ENCODE measurements at regions not wholly inside any gene's neighbourhood (a gene's known extent, or its start where the extent isn't known, plus 50 kb on each side); places are given as distances from the start of the nearest gene placed in this dataset.
"Not testable (repeated sequence)": the region's sequence is repeated elsewhere in the genome, so short reads cannot be mapped to it uniquely, and the experiment has no call there.

DNA sequence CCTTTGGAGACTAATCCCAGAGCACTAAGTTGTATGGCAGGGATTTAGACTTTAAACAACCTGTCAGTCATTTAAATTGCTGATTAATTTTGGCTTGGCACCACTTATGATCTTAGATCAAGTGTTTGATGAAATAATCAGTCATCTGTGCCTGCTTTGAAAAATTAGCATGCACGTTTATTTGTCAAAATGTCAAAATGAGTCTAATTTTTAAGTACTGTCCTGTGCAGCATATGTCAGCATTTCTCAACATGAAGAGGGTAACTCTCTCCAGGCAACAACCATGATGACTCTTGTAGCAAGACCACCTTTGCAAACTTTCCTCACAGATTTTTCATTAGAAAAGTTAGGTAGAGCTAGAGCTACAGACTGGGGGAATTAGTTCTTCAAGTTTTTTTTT is 155.7 kb upstream of the GJE1 start:
- intact Hi-C loops (cut with micrococcal nuclease): no loop called here

DNA sequence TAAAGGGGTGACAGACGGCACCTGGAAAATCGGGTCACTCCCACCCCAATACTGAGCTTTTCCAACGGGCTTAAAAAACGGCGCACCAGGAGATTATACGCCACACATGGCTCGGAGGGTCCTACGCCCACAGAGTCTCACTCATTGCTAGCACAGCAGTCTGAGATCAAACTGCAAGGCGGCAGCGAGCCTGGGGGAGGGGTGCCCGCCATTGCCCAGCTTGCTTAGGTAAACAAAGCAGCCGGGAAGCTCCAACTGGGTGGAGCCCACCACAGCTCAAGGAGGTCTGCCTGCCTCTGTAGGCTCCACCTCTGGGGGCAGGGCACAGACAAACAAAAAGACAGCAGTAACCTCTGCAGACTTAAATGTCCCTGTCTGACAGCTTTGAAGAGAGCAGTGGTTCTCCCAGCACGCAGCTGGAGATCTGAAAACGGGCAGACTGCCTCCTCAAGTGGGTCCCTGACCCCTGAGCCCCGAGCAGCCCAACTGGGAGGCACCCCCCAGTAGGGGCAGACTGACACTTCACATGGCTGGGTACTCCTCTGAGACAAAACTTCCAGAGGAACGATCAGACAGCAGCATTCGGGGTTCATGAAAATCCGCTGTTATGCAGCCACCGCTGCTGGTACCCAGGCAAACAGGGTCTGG is 162.8 kb upstream of the GJE1 start:
- intact Hi-C loops (cut with micrococcal nuclease): not testable (repeated sequence)

DNA sequence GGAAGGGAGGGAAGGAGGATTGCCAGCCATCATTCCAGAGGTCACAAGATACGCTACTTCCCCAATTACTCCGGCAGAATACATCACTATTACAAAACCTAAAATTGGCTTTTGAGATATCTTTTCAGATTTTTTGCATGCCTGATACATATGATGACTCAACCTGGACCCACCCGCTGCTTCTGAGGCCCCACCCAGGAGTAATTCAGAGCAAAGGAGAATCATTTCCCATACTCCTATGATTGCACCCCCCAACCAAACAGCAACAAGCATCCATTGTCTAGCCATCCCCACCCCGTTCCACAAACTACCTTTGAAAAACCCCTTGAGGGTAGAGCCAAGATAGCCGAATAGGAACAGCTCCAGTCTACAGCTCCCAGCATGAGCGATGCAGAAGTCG is 163.5 kb upstream of the GJE1 start:
- intact Hi-C loops (cut with micrococcal nuclease): no loop called here

DNA sequence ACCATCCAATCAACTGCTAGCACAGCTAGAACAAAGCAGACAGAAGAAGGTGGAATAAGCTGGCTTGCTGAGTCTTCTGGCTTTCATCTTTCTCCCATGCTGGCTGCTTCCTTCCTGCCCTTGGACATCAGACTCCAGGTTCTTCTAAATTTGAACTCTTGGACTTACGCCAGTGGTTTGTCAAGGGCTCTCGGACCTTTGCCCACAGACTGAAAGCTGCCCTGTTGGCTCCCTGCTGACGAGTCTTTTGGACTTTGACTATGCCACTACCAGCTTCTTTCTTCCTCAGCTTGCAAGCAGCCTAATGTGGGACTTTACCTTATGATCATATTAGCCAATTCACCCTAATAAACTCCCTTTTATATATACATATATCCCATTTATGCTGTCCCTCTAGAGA is 164.1 kb upstream of the GJE1 start:
- intact Hi-C loops (cut with micrococcal nuclease): no loop called here

DNA sequence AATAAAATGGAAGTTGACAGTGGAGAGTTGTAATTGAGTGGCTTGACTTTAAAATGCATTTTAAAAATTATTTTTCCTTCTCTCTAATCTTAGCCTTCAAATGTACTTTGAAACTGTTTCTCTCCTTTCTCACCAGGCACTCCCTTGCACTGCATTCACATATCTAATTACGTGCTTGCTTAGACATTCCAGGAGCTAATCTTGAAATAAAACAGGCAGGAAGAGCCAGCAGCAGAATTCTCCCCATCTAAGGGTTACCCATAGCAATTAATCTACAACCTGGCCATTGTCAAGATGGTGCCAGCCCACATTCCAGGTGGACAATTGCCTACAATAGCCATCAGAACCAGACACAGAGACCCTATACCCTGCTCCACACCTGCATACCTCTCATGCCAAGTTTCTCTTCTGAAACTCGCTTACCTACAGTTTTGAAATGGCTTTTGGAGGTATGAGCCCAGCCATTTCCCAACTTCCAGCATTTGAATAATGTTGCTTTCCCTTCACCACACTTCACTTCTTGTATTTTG is 167.6 kb upstream of the GJE1 start:
- intact Hi-C loops (cut with micrococcal nuclease): no loop called here

DNA sequence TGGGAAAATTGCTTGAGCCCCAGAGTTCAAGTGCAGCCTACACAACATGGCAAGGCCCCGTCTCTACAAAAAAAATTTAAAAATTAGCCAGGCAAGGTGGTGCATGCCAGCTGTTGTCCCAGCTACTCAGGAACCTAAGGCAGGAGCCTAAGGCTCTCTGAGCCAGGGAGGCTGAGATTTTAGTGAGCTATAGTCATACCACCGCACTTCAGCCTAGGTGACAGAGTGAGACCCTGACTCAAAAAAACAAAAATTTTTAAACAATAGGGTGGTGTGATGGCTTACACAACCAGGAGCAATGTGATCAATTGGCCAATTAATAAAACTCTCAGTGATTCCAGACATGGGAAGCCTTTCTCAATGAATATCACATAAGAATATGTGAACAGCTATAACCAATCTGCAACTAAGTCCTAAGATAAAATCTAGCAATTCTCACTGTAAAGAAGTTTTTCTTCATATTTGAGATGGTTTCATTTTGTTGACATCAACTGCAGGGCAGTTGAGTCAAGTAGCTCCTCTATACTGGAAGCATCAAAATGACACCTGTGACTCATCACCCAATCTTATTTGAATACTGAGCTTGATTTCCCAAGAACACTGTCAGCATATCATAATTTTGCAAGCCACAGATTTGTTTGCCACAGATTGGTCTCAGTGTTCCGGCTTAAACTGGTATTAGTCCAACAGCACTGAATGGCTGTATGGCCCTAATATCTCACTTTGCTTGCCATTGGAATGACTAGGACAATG is 169.0 kb upstream of the GJE1 start:
- intact Hi-C loops (cut with micrococcal nuclease): no loop called here

DNA sequence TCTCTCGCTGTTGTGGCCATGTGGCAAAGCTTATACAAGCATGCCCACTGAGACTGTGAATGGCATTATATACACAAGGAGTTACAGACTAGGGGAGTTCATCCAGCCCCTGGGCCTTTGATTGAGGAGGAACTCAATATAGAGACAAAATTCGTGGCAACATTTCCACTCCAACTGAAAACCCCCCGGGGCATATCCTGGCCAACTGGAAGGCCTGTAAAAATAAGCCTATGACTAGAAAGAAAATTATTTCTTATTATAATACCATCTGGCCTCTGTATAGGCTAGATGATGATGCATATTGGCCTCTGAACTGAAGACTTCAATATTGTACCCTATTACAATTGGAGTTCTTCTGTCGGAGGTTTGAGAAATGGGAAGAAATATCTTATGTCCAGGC is 175.5 kb upstream of the GJE1 start:
- intact Hi-C loops (cut with micrococcal nuclease): no loop called here

DNA sequence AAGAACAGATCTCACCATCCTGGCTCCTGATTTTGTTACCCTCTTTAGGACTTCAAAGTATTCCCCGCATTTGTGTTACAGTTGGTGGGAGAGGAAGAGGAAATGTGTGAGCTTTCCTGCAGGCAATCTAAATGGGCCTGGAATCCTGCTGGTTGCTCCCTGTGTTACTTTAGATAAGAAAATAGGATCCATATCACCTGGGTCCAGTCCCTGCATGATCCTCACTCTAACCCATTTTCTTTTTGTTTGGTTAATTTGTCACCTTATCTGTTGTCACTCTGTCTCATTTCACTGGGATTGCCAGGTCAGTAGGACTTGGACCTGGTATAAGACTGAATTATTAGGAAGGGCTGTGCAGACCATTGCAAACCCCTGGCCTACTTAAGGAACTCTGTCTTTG is 175.9 kb upstream of the GJE1 start:
- intact Hi-C loops (cut with micrococcal nuclease): no loop called here

DNA sequence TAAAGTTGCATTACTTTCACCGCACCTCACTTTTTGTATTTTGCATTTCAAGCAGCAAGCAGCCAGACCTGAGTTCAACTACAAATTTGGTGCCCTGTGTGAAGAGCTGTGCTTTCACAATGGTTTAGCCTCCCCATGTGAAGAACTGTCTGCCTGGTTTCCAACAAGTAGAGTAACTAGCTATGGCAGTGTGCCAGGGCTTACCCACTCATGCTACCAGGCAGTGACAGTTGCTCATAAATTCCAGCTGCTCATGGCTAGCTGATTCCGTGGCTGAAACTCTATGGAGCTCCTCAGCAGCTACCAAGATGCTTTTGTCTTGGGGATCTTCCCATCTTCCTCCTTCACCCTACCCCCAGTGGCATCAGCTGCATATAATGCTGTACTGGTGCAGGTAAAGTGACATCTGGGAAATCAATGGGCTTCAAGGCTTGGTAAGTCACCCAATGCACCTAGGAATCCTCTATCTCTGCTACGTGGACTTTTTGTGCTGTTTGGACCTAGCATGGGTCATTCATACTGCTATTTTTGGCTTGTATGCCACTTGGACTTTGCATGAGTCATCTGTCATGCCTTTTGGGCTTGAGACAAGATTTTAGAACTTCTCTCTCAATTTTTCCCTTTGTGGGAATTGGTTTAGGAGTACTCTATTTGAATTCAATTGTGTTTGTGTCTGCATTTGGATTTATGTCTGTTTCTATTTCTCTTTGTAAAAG is 176.5 kb upstream of the GJE1 start:
- intact Hi-C loops (cut with micrococcal nuclease): no loop called here

DNA sequence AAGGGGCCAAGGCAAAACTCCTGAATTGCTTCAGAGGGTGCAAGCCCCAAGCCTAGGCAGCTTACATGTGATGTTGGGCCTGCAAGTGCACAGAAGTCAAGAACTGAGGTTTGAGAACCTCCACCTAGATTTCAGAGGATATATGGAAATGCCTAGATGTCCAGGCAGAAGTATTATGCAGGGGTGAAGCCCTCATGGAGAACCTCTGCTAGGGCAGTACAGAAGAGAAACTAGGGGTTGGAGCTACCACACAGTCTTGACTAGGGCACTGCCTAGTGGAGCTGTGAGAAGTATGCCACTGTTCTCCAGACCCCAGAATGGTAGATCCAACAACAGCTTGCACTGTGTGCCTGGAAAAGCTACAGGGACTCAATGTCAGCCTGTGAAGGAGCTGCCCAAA is 179.7 kb upstream of the GJE1 start:
- intact Hi-C loops (cut with micrococcal nuclease): no loop called here

DNA sequence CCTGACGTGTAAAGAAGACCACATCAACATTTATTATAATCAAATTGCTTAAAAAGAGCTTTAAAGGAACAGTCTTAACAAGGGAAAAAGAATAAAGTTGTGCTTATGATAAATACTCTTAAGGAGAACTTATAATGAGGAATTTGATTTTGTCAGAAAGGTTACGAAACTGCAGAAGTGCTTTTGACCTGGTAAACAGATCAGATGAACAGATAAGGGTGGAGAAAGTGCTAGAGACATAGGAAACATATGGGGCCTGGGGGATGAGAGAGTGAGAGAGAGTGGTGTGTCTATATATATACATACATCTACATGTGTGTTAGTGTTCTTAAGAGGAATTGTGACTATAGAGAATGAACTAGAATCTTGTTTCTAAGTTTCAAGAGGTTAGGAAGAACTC is 186.2 kb upstream of the GJE1 start:
- intact Hi-C loops (cut with micrococcal nuclease): no loop called here

DNA sequence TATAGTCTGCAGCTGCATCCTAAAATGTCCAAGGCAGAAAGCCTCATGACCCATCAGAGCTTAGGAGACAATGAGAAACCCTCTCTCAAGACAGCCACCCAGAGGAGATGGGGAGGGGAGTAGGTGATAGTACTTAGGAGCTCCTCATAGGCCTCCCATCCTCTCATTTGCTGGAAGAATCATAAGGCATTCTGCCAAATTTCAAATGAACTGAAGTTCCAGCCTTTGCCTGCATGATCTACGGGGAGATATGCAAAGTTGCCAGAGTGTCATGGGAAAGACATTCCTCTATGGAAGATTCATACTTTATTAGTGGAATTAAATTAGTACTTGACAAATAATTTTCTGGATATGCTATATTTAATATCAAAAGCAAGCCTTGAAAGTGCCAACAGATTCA is 194.1 kb upstream of the GJE1 start:
- intact Hi-C loops (cut with micrococcal nuclease): no loop called here

DNA sequence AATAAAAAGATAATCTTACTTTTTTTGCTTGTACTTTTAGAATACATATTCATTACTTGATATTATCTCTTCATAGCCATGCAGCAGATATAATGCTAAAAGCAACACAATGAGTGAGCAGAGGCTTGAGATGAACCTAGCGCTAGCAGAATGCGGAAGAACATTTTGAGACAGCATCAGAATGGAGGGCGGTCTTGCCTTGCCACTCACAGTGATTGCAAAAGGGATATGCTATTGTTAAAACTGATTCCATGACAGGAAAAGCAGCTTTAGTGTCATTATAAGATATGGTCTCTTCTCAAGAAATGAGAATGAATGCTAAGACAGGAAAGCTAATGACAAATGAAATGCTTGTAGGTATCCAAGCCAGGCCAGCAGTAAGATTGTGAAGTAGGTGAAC is 200.0 kb upstream of the GJE1 start:
- intact Hi-C loops (cut with micrococcal nuclease): no loop called here

DNA sequence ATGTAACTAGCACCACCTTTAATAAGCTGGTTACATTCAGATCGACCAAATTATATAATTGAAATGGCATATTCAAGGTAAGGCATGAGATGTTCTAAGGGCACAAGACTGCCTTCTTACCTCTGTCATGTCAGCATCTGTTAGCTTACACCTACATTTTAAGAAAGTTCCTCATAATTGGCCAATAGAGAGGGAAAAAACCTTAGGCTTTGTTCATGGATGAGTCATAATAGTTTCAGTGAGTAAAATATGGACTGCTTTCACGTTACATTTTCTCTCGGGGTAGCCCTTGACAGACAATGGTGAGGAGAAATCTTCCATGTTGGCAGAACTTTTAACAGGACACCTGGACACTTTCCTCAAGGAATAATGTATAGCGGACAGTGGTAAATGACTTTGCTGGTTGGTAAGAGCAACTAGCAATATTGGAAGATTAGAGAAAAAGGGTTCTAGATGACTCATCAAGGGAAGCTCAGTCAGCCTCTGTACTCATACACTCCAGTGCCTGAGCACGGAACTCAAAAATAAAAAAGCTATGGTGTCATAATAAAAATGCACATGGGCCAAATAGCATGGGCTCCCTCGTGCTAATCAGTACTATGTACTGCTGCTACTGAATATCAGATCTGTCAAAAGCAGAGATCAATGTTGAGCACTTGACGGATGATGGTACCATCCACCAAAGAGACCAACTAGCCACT is 206.4 kb upstream of the GJE1 start:
- intact Hi-C loops (cut with micrococcal nuclease): not testable (repeated sequence)

DNA sequence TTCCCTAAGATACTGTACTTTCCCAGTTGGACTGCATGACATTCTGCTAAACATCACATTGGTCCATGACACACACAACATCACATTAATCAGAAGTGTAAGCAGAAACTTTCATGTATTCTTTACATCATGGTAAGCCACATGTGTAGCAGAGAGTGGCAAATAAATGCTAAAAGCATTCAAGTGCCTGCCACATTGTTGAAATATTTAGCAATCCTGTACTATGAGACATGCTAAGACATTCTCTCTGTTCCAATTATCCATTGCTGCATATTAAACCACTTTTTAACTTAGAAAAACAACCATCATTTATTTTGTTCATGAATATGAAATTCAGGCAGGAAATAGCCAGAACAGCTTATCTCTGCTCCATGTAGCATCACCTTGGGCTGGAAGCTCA is 207.7 kb upstream of the GJE1 start:
- intact Hi-C loops (cut with micrococcal nuclease): no loop called here

DNA sequence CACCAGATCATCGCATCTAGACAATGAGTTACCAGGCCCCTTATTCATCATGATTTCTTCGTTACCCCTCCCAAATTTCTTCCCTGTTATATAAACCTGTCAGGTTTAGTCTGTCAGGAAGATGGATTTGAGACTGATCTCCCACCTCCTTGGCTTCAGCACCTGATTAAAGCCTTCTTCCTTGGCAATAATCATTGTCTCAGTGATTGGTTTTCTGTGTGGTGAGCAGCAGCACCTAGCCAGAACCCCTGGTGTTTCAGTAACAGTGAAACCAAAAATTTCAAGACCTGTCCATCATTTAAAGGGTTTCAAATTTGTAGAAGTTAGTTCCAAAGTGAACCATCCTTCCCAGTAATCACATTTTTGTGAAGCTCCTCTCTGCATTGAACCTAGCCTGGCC is 209.8 kb upstream of the GJE1 start:
- intact Hi-C loops (cut with micrococcal nuclease): no loop called here

DNA sequence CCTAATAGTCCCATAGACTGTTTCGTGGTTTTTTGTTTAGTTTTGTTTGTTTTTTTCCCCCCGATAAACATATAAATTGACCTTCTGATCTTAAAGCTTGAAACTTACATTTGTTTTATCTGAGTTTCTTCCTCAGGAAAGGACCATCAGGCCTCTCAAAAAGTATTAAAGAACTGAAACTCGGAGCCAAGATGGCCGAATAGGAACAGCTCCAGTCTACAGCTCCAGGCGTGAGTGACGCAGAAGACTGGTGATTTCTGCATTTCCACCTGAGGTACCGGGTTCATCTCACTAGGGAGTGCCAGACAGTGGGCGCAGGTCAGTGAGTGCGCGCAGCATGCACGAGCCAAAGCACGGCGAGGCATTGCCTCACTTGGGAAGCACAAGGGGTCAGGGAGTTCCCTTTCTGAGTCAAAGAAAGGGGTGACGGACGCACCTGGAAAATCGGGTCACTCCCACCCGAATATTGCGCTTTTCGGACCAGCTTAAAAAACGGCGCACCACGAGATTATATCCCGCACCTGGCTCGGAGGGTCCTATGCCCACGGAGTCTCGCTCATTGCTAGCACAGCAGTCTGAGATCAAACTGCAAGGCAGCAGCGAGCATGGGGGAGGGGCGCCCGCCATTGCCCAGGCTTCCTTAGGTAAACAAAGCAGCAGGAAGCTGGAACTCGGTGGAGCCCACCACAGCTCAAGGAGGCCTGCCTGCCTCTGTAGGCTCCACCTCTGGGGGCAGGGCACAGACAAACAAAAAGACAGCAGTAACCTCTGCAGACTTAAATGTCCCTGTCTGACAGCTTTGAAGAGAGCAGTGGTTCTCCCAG is 215.8 kb upstream of the GJE1 start:
- intact Hi-C loops (cut with micrococcal nuclease): not testable (repeated sequence)

DNA sequence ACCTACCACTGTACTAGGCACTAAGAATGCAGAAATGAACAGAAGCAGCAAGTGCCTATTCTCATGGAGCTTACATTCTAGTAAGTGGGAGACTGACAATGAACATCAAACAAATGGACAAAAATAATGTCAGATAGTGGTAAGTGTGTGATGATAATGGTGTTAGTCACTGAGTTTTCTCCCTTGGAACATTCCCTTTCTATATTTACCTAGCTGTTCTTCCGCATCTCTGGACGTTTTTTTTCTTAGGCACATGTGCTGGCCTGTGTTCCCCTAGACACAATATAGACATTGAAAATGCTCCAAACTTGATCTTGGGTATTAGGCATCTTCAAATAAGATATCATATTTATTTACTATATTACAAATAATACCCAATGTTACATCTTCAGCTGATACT is 218.1 kb upstream of the GJE1 start:
- intact Hi-C loops (cut with micrococcal nuclease): no loop called here

DNA sequence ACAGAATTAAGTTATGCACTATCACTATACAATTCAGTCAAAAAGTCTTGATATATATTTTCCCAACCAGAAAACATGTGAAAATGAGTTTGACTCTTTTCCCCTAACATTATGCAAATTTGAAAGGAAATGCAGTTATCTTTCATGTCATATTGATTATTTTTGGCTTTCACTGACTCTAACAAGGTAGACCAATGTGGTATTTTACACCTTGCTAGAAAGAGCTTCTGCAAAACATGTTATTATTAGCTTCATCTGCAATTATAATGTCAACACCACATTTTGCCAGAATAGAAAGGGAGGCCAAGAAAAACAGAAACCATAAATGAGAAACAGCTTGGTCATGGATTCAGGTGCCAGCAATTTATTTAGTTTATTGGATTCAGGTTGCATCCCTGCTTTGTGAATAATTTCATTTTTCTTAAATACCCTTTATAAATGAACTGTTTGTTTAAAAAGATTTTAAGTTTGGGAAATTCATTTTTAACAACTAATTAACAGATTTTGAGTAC is 226.1 kb upstream of the GJE1 start:
- intact Hi-C loops (cut with micrococcal nuclease): no loop called here

DNA sequence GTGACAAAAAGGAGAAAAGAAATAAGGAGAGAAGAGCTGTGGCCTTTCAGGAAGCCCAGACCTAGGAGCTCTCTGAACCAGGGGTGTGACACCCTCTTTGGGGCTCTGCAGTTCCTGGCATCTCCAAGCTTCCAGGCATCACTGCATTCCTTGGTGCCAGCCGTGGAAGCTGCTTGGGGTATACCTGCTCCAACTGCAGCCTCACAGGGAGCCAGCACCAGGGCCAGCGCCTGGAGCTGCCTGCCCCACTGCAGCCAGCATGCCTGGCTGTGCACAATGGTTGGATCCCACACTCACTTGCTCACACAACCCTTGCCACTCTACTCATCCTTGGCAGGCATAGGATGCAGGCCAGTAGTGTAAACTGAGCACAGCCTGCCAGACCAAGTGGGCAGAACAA is 242.1 kb upstream of the GJE1 start:
- intact Hi-C loops (cut with micrococcal nuclease): no loop called here

DNA sequence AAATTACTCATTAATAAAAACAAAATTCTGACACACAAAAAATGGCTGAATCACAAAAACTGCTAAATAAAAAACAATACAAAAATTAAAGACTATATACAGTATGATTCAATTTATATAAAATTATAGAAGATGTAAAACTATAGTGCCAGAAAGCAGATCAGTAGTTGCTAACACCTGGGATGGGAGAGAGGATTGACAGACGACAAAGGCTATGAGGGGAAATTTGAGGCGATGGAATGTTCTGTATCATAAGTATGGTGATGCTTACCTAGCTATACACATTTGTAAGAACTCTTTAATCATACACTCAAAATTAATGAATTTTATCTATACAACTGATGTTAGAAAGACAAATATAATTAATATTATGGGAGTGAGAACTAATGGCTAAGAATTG is 247.9 kb upstream of the GJE1 start:
- intact Hi-C loops (cut with micrococcal nuclease): no loop called here

Data from T-helper 2 cell treated with Interferon-gamma antibody and Interleukin-4, amounts not matched to agents 100 ng/mL and 5 ng/mL, for 36 hours (primary cell).